ENCODE measurements at regions not wholly inside any gene's neighbourhood (a gene's known extent, or its start where the extent isn't known, plus 50 kb on each side); places are given as distances from the start of the nearest gene placed in this dataset.

DNA sequence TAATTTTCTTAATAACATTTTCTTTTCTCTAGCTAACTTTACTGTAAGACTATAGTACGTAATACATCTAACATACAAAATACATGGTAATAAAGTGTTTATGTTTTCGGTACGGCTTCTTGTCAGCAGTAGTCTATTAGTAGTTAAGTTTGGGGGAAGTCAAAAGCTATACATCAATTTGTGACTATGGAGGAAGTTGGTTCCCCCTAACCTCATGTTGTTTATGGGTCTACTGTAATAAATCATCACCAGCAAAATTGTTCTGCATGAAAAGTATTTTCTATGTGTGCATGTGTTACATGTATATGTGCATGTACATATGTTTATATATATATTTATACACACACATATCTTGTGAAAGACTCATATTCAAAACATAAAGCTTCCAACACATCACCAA lies 303.0 kb downstream of the TRIB2 start (continued):
- TF ChIP-seq ZNF331 (CRISPR knock-in tag; IDR thresholded peaks at IDR 0.05; ENCODE audit: low read depth) (no peak), POLR2AphosphoS5 (IDR thresholded peaks at IDR 0.05; ENCODE audit: low read depth) (no peak), ZNF114 (CRISPR knock-in tag; IDR thresholded peaks at IDR 0.05) (no peak), NANOG (IDR thresholded peaks at IDR 0.05; ENCODE audit: borderline replicate concordance) (no peak)
- TF ChIP-seq, protein P1, sequence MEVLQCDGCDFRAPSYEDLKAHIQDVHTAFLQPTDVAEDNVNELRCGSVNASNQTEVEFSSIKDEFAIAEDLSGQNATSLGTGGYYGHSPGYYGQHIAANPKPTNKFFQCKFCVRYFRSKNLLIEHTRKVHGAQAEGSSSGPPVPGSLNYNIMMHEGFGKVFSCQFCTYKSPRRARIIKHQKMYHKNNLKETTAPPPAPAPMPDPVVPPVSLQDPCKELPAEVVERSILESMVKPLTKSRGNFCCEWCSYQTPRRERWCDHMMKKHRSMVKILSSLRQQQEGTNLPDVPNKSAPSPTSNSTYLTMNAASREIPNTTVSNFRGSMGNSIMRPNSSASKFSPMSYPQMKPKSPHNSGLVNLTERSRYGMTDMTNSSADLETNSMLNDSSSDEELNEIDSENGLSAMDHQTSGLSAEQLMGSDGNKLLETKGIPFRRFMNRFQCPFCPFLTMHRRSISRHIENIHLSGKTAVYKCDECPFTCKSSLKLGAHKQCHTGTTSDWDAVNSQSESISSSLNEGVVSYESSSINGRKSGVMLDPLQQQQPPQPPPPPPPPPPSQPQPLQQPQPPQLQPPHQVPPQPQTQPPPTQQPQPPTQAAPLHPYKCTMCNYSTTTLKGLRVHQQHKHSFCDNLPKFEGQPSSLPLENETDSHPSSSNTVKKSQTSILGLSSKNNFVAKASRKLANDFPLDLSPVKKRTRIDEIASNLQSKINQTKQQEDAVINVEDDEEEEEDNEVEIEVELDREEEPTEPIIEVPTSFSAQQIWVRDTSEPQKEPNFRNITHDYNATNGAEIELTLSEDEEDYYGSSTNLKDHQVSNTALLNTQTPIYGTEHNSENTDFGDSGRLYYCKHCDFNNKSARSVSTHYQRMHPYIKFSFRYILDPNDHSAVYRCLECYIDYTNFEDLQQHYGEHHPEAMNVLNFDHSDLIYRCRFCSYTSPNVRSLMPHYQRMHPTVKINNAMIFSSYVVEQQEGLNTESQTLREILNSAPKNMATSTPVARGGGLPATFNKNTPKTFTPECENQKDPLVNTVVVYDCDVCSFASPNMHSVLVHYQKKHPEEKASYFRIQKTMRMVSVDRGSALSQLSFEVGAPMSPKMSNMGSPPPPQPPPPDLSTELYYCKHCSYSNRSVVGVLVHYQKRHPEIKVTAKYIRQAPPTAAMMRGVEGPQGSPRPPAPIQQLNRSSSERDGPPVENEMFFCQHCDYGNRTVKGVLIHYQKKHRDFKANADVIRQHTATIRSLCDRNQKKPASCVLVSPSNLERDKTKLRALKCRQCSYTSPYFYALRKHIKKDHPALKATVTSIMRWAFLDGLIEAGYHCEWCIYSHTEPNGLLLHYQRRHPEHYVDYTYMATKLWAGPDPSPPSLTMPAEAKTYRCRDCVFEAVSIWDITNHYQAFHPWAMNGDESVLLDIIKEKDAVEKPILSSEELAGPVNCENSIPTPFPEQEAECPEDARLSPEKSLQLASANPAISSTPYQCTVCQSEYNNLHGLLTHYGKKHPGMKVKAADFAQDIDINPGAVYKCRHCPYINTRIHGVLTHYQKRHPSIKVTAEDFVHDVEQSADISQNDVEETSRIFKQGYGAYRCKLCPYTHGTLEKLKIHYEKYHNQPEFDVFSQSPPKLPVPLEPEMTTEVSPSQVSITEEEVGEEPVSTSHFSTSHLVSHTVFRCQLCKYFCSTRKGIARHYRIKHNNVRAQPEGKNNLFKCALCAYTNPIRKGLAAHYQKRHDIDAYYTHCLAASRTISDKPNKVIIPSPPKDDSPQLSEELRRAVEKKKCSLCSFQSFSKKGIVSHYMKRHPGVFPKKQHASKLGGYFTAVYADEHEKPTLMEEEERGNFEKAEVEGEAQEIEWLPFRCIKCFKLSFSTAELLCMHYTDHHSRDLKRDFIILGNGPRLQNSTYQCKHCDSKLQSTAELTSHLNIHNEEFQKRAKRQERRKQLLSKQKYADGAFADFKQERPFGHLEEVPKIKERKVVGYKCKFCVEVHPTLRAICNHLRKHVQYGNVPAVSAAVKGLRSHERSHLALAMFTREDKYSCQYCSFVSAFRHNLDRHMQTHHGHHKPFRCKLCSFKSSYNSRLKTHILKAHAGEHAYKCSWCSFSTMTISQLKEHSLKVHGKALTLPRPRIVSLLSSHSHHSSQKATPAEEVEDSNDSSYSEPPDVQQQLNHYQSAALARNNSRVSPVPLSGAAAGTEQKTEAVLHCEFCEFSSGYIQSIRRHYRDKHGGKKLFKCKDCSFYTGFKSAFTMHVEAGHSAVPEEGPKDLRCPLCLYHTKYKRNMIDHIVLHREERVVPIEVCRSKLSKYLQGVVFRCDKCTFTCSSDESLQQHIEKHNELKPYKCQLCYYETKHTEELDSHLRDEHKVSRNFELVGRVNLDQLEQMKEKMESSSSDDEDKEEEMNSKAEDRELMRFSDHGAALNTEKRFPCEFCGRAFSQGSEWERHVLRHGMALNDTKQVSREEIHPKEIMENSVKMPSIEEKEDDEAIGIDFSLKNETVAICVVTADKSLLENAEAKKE (CRISPR knock-in tag; IDR thresholded peaks at IDR 0.05): no peak

DNA sequence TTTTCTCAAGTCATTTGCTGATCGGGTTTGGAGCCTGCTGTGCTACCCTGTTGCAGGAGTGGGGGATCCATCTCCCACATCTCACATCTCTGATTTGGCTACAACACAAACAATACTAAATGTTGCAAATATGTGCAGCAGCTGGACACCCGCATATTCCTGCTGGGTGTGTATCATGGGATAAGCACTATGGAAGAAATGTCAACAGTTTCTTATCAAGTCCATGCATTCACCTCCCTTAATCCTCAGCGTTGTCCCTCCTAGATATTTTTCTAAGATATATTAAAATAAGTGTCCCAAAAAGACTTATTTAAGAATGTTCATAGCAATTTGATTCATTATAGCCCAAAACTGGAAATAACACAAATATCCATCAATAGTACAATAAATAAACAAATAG lies 303.7 kb downstream of the TRIB2 start:
- H3K79me2 ChIP-seq (replicated peaks; ENCODE audit: insufficient read depth): no peaks in the 10 kb centered on the region
- H3K27me3 ChIP-seq (ENCODE audit: insufficient read depth): no peaks in the 10 kb centered on the region
- H4K20me1 ChIP-seq (replicated peaks; ENCODE audit: insufficient read depth): no peaks in the 10 kb centered on the region
- Mint-ChIP-seq H3K36me3 (ENCODE audit: low read depth) (no peaks in the 10 kb centered on the region), H3K4me1 (peaks cover 6% of the 10 kb centered on the region; the same call in 2 of the 3 replicates), H3K9me3 (no peaks in the 10 kb centered on the region; the same call in 2 of the 3 replicates), H3K27ac (no peak overlapping the region), H3K27me3 (ENCODE audit: insufficient read depth, low read depth, poor library complexity) (no peaks in the 10 kb centered on the region), H3K4me3 (no peak overlapping the region)
- H3K4me1 ChIP-seq (ENCODE audit: insufficient read depth): no peaks in the 10 kb centered on the region
- H3K4me2 ChIP-seq: no peak overlapping the region
- H2AFZ ChIP-seq: no peak overlapping the region
- no peak overlapping the region for H3K27ac ChIP-seq (ENCODE audit: low read depth)
- H3K36me3 ChIP-seq (ENCODE audit: insufficient read depth): no peaks in the 10 kb centered on the region
- ATAC-seq (no peak), DNase-seq (ENCODE audit: low spot score) (no peak)
- no peak overlapping the region for H3K4me3 ChIP-seq
- peaks cover 4% of the 10 kb centered on the region; the same call in 1 of the 2 replicates for H3K9me2 ChIP-seq (ENCODE audit: insufficient read depth)
- H3F3A ChIP-seq (replicated peaks; ENCODE audit: low read depth): no peaks in the 10 kb centered on the region
- TF ChIP-seq EZH2 (IDR thresholded peaks at IDR 0.05; ENCODE audit: low read depth, unreplicated experiment) (no peak), CREB1 (CRISPR knock-in tag; IDR thresholded peaks at IDR 0.05; ENCODE audit: low read depth) (no peak), JUNB (IDR thresholded peaks at IDR 0.05; ENCODE audit: unreplicated experiment) (no peak), STAT1 (IDR thresholded peaks at IDR 0.05; ENCODE audit: unreplicated experiment) (no peak), NANOG (IDR thresholded peaks at IDR 0.05; ENCODE audit: borderline replicate concordance) (no peak)
- TF ChIP-seq, protein P1 (CRISPR knock-in tag; IDR thresholded peaks at IDR 0.05): no peak
- TF ChIP-seq, protein P2, sequence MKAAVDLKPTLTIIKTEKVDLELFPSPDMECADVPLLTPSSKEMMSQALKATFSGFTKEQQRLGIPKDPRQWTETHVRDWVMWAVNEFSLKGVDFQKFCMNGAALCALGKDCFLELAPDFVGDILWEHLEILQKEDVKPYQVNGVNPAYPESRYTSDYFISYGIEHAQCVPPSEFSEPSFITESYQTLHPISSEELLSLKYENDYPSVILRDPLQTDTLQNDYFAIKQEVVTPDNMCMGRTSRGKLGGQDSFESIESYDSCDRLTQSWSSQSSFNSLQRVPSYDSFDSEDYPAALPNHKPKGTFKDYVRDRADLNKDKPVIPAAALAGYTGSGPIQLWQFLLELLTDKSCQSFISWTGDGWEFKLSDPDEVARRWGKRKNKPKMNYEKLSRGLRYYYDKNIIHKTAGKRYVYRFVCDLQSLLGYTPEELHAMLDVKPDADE (IDR thresholded peaks at IDR 0.05): no peak
